Ovary (tissue), 3 donors: ENCODE measurements at regions not wholly inside any gene's neighbourhood (a gene's known extent, or its start where the extent isn't known, plus 50 kb on each side); places are given as distances from the start of the nearest gene placed in this dataset.

ENCODE experiments used
- EP300 ChIP-seq: sonication (generic); formaldehyde crosslinking; IDR thresholded peaks from one replicate; pipeline ENCODE4 v1.6.1; 2017; ENCODE audit warnings: antibody characterized with exemption
- POLR2A ChIP-seq: fragments of 450-650 bp; IDR thresholded peaks from one replicate; pipeline ENCODE4 v1.6.1; 2017; ENCODE audit warnings: antibody characterized with exemption, mild to moderate bottlenecking, moderate library complexity
- TF ChIP-seq, protein P1 (sequence below), 3 donors: fragments of 450-650 bp in 2 of 3; fragments of 200-600 bp in 1 of 3; IDR thresholded peaks; one replicate each; pipeline versions ENCODE4 v1.5.1 to v1.8.0; 2016 to 2022; ENCODE audit warnings: antibody characterized with exemption in 3 of 3, mild to moderate bottlenecking in 1 of 3
- donor health status: DM: no; HTN: no; CAD: no.

- TF ChIP-seq, protein P1, sequence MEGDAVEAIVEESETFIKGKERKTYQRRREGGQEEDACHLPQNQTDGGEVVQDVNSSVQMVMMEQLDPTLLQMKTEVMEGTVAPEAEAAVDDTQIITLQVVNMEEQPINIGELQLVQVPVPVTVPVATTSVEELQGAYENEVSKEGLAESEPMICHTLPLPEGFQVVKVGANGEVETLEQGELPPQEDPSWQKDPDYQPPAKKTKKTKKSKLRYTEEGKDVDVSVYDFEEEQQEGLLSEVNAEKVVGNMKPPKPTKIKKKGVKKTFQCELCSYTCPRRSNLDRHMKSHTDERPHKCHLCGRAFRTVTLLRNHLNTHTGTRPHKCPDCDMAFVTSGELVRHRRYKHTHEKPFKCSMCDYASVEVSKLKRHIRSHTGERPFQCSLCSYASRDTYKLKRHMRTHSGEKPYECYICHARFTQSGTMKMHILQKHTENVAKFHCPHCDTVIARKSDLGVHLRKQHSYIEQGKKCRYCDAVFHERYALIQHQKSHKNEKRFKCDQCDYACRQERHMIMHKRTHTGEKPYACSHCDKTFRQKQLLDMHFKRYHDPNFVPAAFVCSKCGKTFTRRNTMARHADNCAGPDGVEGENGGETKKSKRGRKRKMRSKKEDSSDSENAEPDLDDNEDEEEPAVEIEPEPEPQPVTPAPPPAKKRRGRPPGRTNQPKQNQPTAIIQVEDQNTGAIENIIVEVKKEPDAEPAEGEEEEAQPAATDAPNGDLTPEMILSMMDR (IDR thresholded peaks at IDR 0.05) = no peak
- no peak for TF ChIP-seq POLR2A
- no peak for TF ChIP-seq EP300
Observed at GRCh38 chr16:73301984-73302383, 254.1 kb upstream of the ZFHX3 start.
